SK-N-SH (cell line): ENCODE measurements at regions not wholly inside any gene's neighbourhood (a gene's known extent, or its start where the extent isn't known, plus 50 kb on each side); places are given as distances from the start of the nearest gene placed in this dataset.

Experiments used
- CHD2 ChIP-seq: fragments of 150-350 bp; IDR thresholded peaks from 2 replicates; pipeline ENCODE4 v1.6.1; 2018; ENCODE audit warnings: low read length; ENCODE audit not compliant: partially characterized antibody
- CTCF ChIP-seq: fragments of 200-600 bp; sonication (generic); IDR thresholded peaks from 2 replicates; pipeline ENCODE4 v1.6.1; 2017; ENCODE audit warnings: antibody characterized with exemption, mild to moderate bottlenecking, moderate library complexity
- ELF1 ChIP-seq: IDR thresholded peaks from 2 replicates; pipeline ENCODE4 v1.4.0; 2012
- EP300 ChIP-seq, 2 experiments: IDR thresholded peaks; 2 replicates each; pipeline versions ENCODE4 v1.4.0 to v1.6.1; 2012; ENCODE audit warnings: borderline replicate concordance in 1 of 2, low read depth in 1 of 2, low read length in 1 of 2
- EZH2phosphoT487 ChIP-seq: fragments of 200-600 bp; sonication (generic); IDR thresholded peaks from 2 replicates; pipeline ENCODE4 v1.6.1; 2017; ENCODE audit warnings: low read depth, mixed run types, mild to moderate bottlenecking, antibody characterized with exemption, moderate library complexity, borderline replicate concordance
- FOXJ3 ChIP-seq: sonication (generic); formaldehyde crosslinking; IDR thresholded peaks from 2 replicates; pipeline ENCODE4 v1.5.1; 2020; ENCODE audit warnings: mild to moderate bottlenecking, missing genetic modification reagents
- GABPA ChIP-seq: IDR thresholded peaks from 2 replicates; pipeline ENCODE4 v1.4.0; 2012; ENCODE audit warnings: low read depth, mild to moderate bottlenecking
- GATA2 ChIP-seq: sonication (generic); formaldehyde crosslinking; IDR thresholded peaks from 2 replicates; pipeline ENCODE4 v1.5.0; 2020; ENCODE audit warnings: mild to moderate bottlenecking, missing genetic modification reagents
- MXI1 ChIP-seq: IDR thresholded peaks from 2 replicates; pipeline ENCODE4 v1.6.1; 2012; ENCODE audit warnings: mild to moderate bottlenecking, low read depth, low read length, improper control_type of control experiment
- NFIC ChIP-seq: IDR thresholded peaks from 2 replicates; pipeline ENCODE4 v1.4.0; 2012; ENCODE audit warnings: borderline replicate concordance
- RAD21 ChIP-seq: IDR thresholded peaks from 2 replicates; pipeline ENCODE4 v1.6.1; 2012; ENCODE audit warnings: mild to moderate bottlenecking, low read length
- REST ChIP-seq: IDR thresholded peaks from 2 replicates; pipeline ENCODE4 v1.6.1; 2012; ENCODE audit warnings: mild to moderate bottlenecking, low read depth, low read length, moderate library complexity
- SMC3 ChIP-seq: IDR thresholded peaks from 2 replicates; pipeline ENCODE4 v1.6.1; 2012; ENCODE audit warnings: low read depth, low read length, improper control_type of control experiment
- TAF1 ChIP-seq: IDR thresholded peaks from 2 replicates; pipeline ENCODE4 v1.6.1; 2012; ENCODE audit warnings: low read depth, mild to moderate bottlenecking, low read length, moderate library complexity, borderline replicate concordance

GRCh38 chr18:14962626-14963025 lies 214.7 kb downstream of the ANKRD30B start:
- TF ChIP-seq CTCF (no peak), EZH2phosphoT487 (no peak), ELF1 (no peak), GABPA (no peak), SMC3 (no peak), EP300 (IDR thresholded peaks at IDR 0.05; ENCODE audit: borderline replicate concordance in 1 of 2, low read depth in 1 of 2, low read length in 1 of 2) (no peak), CHD2 (no peak), TAF1 (no peak), MXI1 (no peak), FOXJ3 (CRISPR knock-in tag) (no peak), RAD21 (no peak), NFIC (no peak), REST (no peak), GATA2 (CRISPR knock-in tag) (no peak)
